ENCODE measurements at regions not wholly inside any gene's neighbourhood (a gene's known extent, or its start where the extent isn't known, plus 50 kb on each side); places are given as distances from the start of the nearest gene placed in this dataset.

DNA sequence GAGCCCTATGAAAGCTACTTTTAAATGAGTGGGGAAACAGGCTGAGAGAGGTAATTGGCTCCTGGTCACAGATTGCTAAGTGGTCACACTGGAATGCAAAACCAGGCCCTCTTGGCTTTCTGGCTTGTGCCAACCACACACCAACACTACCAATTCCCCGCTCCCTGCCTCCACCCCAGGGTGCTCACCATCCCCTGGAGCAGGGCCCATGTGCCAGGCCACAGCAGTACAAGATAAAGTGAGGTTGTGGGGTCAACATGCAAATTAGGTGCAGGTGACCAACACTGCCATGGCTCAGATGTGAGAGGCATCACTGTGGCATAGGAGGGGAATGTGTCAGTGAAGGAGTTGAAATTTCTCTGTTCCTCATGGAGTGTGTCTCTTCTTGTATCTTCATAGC lies 312.5 kb downstream of the MYCN start:
- no peak overlapping the region for H3K27ac ChIP-seq (ENCODE audit: low read depth, low read length)
- 82 to 100% (median 83%) methylated on average over 1 of the region's 1 CpG for WGBS, 3 donors

GRCh38 chr2:16252251-16252650 lies 311.9 kb downstream of the MYCN start:
- H3K27ac ChIP-seq (ENCODE audit: low read depth, low read length): no peak overlapping the region
- 86 to 92% (median 92%) methylated on average over 9 of the region's 9 CpGs for WGBS, 3 donors

DNA sequence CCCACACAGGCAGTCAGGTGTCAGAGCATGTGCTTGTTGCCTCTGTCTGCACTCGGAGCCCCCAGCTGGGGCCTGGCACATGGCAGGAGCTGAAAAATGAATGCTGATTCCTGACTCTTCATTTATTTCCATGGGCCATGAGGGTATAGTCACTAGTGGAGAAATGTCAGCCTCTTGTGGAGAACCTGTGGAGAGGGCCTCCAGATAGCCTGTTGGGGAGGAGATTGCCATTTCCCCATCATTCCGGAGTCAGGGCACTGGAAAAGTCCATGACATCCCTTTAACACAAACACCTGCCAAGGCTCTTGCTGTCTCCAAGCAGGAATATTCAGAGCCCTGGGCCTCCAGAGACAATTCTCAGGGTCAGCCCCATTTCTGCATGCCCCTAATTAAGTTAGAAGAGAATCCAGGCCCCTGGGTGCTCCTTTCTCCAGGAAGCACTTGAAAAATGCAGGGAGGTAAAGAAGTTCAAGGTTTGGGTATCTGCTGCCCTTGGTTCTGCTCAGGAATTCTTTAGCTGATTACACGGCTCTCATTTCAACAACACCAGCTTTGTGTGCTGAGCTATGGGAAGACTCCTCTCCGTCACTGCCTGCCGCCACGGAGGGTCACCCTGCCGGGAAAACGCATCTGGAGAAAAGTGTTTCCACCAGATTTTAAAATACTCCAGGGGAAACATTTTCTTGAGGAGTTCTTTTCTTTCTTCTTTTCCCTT lies 311.3 kb downstream of the MYCN start:
- WGBS, 3 donors: 69 to 84% (median 72%) methylated on average over 8 of the region's 8 CpGs
- no peak overlapping the region for H3K27ac ChIP-seq (ENCODE audit: low read depth, low read length)

GRCh38 chr2:16250886-16251285 lies 310.5 kb downstream of the MYCN start:
- 67 to 87% (median 79%) methylated on average over 5 of the region's 5 CpGs for WGBS, 3 donors
- H3K27ac ChIP-seq (ENCODE audit: low read depth, low read length): no peak overlapping the region

DNA sequence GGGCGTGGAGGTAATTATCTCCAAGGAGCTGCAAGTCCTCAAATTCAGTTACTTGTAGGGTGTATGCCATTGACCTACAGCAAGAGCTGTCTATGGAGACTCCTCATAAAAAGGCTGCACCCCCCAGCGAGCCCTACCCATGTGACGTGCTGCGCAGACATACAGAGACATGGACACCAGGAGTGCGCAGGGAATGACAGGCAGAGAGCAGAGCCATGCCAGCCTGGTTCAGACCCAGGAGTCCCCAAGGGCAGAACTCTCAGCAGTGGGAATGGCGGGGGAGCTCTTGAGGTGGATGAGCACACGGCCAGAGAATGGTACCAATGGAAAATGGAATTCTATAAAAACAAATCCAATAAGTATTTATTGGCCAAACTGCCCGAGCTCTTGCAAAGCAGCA lies 310.1 kb downstream of the MYCN start:
- H3K27ac ChIP-seq (ENCODE audit: low read depth, low read length): no peak overlapping the region
- 88 to 94% (median 91%) methylated on average over 8 of the region's 8 CpGs for WGBS, 3 donors

DNA sequence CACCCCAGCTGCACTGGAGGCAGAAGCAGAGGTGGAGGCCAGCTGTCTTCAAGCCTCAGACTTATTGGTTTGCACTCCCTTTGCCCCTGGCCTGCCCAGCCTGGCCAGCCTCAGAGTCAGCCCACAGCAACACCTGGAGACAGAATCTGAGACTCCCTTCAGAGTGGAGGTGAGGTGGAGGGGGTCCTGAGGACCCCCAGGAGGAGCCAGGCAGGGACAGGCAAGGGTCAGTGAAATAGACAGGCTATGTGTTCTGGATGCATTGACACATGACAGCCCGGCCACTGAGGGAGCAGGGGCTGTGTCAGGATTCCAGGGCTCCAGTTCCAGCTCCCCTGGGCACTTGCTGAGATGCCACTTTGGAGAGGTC lies 309.7 kb downstream of the MYCN start:
- no peak overlapping the region for H3K27ac ChIP-seq (ENCODE audit: low read depth, low read length)
- 83 to 100% (median 100%) methylated on average over 1 of the region's 1 CpG for WGBS, 3 donors

GRCh38 chr2:16249246-16250055 lies 309.1 kb downstream of the MYCN start:
- H3K27ac ChIP-seq (ENCODE audit: low read depth, low read length): no peak overlapping the region
- 69 to 88% (median 74%) methylated on average over 22 of the region's 22 CpGs for WGBS, 3 donors

GRCh38 chr2:16248571-16249105 lies 308.3 kb downstream of the MYCN start:
- WGBS, 3 donors: 48 to 84% (median 68%) methylated on average over 5 of the region's 5 CpGs

DNA sequence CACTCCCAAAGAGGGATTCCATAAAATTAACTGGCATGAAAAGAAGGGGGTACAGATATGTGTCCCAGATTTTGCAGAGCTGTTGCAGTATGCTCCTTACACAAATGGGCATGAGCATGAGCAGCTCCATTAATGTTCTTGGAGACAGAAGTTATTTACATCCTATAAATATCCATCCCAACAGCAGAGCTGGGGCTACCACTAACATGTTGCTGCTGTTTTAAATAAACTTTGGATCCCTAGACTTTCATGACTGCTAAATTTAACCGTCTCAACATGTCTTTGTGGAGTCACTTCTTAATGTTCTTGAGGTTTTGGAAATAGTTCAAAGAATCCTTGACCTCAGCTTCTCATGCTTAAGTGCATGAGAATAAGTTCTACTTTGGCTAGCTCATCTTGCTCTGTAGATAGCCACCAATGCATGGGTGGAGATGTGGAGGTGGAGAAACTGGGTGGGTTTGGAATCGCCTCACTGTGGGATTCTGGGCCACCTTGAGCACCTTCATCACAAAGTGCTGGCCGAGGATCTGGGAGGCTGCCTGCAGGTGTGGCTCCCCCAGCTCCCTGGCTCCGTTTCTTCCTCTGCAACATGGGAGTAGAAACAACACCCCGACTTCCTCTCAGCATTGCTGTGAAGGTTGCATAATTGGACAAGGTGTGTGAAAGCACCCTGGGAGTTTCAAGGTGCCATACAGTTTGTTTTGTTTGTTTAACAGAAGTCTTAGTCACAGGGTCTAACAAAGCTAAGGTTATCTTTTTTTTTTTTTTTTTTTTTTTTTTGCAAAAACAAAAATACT lies 307.2 kb downstream of the MYCN start:
- H3K27ac ChIP-seq (ENCODE audit: low read depth, low read length): no peak overlapping the region
- 52 to 70% (median 65%) methylated on average over 5 of the region's 5 CpGs for WGBS, 3 donors

More at GRCh38 chr2:16248571-16249105, 308.3 kb downstream of the MYCN start:
- H3K27ac ChIP-seq (ENCODE audit: low read depth, low read length): no peak overlapping the region

- H3K27ac ChIP-seq (ENCODE audit: low read depth, low read length): no peak overlapping the region
- 90 to 93% (median 92%) methylated on average over 7 of the region's 7 CpGs for WGBS, 3 donors
Measured at GRCh38 chr2:16246911-16247310, 306.6 kb downstream of the MYCN start.

DNA sequence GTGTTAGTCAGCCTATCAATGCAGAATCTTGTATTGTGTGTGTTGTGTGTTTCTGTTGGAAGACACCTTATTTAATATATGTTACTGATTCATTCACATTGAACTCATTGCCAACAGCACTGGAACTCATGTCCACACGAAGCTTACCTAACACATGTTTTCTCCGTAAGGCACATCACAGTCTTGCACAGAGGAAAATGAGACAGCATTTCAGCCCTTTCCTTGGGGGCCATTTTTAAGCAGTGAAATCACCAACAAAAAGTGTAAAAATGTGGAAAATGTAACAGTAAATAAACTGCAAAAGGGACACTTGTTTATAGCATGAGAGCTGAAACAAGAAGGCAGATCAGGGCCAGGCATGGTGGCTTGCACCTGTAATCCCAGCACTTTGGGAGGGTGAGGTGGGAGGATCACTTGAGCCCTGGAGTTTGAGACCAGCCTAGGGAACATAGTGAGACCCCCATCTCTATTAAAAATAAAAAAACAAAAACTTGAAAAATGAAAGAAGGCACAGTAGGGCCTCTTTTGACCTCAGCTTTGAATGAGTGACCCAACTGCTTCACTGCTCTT lies 306.0 kb downstream of the MYCN start:
- 86 to 94% (median 94%) methylated on average over 2 of the region's 2 CpGs for WGBS, 3 donors
- H3K27ac ChIP-seq (ENCODE audit: low read depth, low read length): no peak overlapping the region

- no peak overlapping the region for H3K27ac ChIP-seq (ENCODE audit: low read depth, low read length)
- 75 to 91% (median 85%) methylated on average over 5 of the region's 5 CpGs for WGBS, 3 donors
Measured at GRCh38 chr2:16245481-16246054, 305.2 kb downstream of the MYCN start.

DNA sequence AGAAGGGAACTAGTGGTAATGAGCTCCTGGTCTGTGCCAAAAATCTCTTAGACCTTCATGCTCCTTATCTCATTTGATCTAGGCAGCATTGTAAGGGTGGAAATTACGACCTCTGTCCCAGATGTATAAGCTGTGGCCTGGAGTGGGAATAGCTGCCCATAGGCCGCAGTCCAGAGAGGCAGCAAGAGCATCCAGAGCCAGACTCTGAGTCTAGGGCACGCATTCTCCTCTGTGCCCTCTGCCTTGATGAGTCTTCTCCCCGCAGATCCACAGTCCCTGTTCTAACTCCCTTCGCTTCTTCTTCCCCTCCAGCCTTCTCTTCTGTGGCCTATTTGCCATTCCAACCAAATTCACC lies 304.6 kb downstream of the MYCN start:
- WGBS, 3 donors: 88 to 92% (median 91%) methylated on average over 5 of the region's 5 CpGs
- no peak overlapping the region for H3K27ac ChIP-seq (ENCODE audit: low read depth, low read length)

GRCh38 chr2:16244153-16244965 lies 304.0 kb downstream of the MYCN start:
- WGBS, 3 donors: 86 to 92% (median 88%) methylated on average over 6 of the region's 6 CpGs
- no peak overlapping the region for H3K27ac ChIP-seq (ENCODE audit: low read depth, low read length)

DNA sequence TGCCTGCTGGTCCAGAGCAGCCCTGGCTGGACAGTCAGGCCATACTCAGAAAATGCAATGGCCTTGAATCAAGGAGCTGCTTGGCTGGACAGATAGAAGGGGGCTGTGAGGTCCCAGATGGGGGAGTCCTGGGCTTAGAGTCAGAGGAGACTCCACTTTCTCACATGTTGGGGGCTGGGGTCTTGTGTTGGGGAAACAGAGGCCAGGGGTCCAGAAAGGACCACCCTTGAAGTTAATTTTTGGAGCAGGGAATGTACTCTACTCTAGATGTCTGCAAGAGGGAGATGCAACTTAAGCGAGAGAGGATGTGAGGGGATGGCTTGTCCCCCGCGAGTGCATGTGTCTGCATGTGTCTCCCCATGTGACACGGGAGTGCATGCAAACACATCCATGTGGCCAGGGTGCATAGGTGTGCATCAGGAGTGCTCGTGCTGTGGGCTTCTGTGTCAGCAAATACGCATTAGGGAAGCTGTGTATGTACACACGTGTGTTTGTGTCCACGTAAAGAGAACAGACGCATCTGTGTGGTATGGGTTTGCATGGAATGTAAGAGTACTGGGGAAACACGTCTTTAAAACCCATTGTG lies 303.2 kb downstream of the MYCN start:
- 89 to 92% (median 91%) methylated on average over 10 of the region's 10 CpGs for WGBS, 3 donors

DNA sequence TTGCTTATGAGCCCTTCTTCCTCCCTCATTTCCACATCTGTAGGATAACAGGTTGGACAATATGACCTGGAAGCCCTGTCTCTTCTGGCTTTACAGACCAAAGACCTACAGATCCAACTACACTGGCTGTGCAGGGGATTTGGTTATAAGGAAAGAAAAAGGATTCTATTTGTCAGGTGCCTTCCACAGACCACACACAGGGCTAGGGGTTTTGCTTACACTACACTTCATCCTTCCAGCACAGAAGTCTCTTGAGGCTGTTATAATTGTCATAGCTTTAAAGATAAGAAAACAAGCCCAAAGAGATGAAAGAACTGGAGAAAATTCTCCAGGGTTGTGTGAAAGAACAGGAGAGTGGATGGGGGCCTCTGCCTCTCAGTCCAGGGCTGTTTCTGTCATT lies 302.6 kb downstream of the MYCN start:
- H3K27ac ChIP-seq (ENCODE audit: low read depth, low read length): no peak overlapping the region

More for the DNA sequence above, 303.2 kb downstream of the MYCN start:
- no peak overlapping the region for H3K27ac ChIP-seq (ENCODE audit: low read depth, low read length)
